ENCODE measurements at regions not wholly inside any gene's neighbourhood (a gene's known extent, or its start where the extent isn't known, plus 50 kb on each side); places are given as distances from the start of the nearest gene placed in this dataset.

DNA sequence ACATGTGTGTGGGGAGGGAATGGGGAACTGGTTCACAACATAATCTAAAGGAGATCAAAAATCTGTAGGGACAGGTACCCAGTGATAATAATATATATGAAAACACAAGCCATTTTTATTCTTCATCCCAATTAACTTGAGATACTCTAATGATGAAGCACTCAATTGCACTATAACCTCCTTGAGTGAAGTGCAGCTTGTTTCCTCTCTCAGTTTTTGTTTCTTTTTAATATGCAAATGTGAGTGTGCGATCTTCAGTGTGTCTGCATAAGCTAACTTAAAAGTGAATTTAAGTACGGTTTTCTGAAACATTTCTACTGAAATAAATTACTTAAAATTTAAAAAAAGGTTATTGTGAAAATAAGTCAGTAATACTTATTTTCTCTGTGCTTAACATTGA lies 623.5 kb downstream of the CDH11 start:
- no peaks in the 10 kb centered on the region for H3K36me3 ChIP-seq
- no peak for TF ChIP-seq Cebpa-rat (IDR thresholded peaks at IDR 0.05)
- no peak overlapping the region for H3K9ac ChIP-seq
- H3K4me2 ChIP-seq: no peak overlapping the region
- H3K27ac ChIP-seq: no peak overlapping the region
- H3K27me3 ChIP-seq: no peaks in the 10 kb centered on the region
- H3K9me3 ChIP-seq: no peaks in the 10 kb centered on the region
- H3K4me1 ChIP-seq: no peaks in the 10 kb centered on the region
- H4K20me1 ChIP-seq: no peaks in the 10 kb centered on the region
- no peak overlapping the region for H3K4me3 ChIP-seq

DNA sequence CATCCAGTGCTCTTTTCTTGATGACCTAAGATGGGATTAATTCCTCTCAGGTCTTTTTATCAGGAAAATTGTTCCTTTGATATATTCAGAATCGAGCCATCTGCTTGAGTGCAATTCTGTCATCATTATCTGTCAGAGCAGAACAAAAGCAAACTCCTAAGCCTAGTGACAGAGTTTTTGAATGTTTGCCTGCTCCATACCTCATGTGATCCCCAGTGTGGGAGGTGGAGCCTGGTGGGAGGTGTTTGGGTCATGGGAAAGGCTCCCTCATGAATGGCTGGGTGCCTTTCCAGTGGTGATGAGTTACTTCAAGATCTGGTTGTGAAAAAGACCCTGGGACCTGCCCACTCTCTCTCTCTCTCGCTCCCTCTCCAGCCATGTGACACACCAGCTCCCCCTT lies 628.2 kb downstream of the CDH11 start:
- Histone ChIP-seq H3K9ac (no peak overlapping the region), H3K27me3 (no peaks in the 10 kb centered on the region), H3K27ac (no peak overlapping the region), H3K4me1 (no peaks in the 10 kb centered on the region), H3K4me3 (no peak overlapping the region), H4K20me1 (no peaks in the 10 kb centered on the region), H3K36me3 (no peaks in the 10 kb centered on the region), H3K9me3 (no peaks in the 10 kb centered on the region), H3K4me2 (no peak overlapping the region)
- no peak for TF ChIP-seq Cebpa-rat (IDR thresholded peaks at IDR 0.05)

DNA sequence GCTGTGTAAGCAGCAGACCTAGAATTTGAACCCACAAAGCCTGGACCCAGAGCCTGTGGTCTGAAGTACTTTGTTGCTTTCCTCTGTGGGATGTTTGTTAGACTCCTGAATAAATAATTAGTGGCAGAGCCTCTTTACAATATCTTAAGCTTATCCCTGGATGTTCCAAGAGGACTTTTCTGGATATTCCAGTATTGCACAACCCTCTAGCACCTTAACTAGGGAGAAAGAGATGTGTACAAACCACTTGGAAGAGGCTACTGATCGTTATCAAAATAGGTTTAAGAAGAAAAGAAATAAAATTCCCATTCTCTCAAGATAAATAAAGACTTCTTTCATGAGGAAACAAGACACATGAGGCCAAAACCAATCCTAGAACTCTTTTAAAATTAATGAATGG lies 632.4 kb downstream of the CDH11 start:
- no peak overlapping the region for H3K4me3 ChIP-seq
- H3K4me1 ChIP-seq: no peaks in the 10 kb centered on the region
- no peaks in the 10 kb centered on the region for H3K36me3 ChIP-seq
- H3K4me2 ChIP-seq: no peak overlapping the region
- no peaks in the 10 kb centered on the region for H3K27me3 ChIP-seq
- H3K9me3 ChIP-seq: no peaks in the 10 kb centered on the region
- H4K20me1 ChIP-seq: no peaks in the 10 kb centered on the region
- no peak for TF ChIP-seq Cebpa-rat (IDR thresholded peaks at IDR 0.05)
- no peak overlapping the region for H3K27ac ChIP-seq
- no peak overlapping the region for H3K9ac ChIP-seq

DNA sequence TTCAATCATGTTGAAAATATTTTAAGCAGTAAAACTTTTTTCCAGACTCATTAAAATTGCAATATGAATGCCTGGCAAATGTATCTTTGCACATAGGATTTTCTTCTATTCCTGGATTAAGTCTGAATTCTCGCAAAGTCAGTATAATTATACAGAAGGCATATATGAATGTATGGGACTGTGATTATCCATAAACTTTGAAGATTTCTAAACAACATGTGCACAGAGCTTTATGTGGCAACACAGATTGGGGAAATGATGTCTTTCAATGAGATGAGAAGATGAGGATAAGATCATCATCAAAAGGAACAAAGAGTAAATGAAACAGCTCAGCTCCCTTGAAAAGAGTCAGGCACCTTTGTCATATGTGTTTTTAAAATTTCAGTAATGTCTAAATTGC lies 635.3 kb downstream of the CDH11 start:
- Histone ChIP-seq H3K27me3 (no peaks in the 10 kb centered on the region), H3K4me3 (no peak overlapping the region), H4K20me1 (no peaks in the 10 kb centered on the region), H3K4me1 (no peaks in the 10 kb centered on the region), H3K9ac (no peak overlapping the region), H3K27ac (no peak overlapping the region), H3K36me3 (no peaks in the 10 kb centered on the region), H3K9me3 (no peaks in the 10 kb centered on the region), H3K4me2 (no peak overlapping the region)
- no peak for TF ChIP-seq Cebpa-rat (IDR thresholded peaks at IDR 0.05)

DNA sequence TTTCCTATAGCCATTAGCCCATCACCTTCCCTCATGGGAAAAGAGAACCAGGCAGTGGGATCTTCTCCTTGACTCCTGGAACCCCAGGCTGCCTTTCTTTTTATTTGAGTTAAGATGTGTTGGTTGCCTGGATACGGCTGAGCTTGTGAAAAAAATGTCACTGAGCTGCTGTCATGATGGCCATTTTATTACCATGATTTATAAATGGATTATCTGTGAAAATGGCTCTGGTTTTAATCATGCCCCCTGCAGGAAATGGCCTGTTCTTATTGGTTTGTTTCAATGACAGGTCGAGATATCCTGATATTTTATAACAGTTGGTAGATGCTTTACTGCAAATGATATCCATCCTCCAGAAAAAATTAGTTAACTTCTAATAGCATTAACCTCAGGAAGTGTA lies 640.4 kb downstream of the CDH11 start:
- no peak for TF ChIP-seq Cebpa-rat (IDR thresholded peaks at IDR 0.05)

DNA sequence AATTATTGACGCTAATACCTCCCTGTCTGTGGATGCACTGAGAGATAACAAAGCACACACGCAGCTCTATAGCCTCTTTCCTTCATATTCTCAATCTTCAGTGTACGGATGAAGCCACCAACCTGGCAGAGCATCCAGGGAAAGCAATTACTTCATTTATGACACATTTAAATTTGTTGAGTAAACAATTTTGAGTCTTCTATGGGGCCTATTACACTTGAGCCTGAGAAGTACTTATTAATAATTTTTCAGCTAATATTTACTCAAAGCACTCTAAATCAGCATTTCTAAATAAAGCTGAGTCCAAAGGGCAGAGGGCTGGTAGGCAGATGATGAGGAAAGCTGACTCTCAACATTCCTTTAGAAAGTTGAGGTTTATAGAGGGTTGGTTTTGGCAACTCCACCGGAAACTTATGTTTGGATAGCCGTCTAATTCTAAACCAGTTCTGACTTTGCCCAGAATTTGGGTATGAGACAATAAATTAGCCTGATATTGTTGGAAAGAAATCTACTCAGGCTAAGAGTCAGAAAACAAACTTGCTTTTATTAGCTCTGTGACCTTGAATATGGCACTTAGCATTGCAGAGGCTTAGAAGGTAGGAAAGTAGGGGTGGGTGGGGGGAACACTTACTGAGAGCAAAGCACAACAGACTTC lies 643.5 kb downstream of the CDH11 start:
- Histone ChIP-seq H4K20me1 (no peaks in the 10 kb centered on the region), H3K27me3 (no peaks in the 10 kb centered on the region), H3K4me1 (no peaks in the 10 kb centered on the region), H3K9ac (no peak overlapping the region), H3K4me3 (no peak overlapping the region), H3K27ac (no peak overlapping the region), H3K4me2 (no peak overlapping the region), H3K9me3 (no peaks in the 10 kb centered on the region), H3K36me3 (no peaks in the 10 kb centered on the region)
- no peak for TF ChIP-seq Cebpa-rat (IDR thresholded peaks at IDR 0.05)

More for the DNA sequence above, 640.4 kb downstream of the CDH11 start:
- H3K4me2 ChIP-seq: no peak overlapping the region
- no peaks in the 10 kb centered on the region for H3K9me3 ChIP-seq
- H3K9ac ChIP-seq: no peak overlapping the region
- H4K20me1 ChIP-seq: no peaks in the 10 kb centered on the region
- no peak overlapping the region for H3K4me3 ChIP-seq
- H3K4me1 ChIP-seq: no peaks in the 10 kb centered on the region
- H3K36me3 ChIP-seq: no peaks in the 10 kb centered on the region
- H3K27me3 ChIP-seq: no peaks in the 10 kb centered on the region
- H3K27ac ChIP-seq: no peak overlapping the region

DNA sequence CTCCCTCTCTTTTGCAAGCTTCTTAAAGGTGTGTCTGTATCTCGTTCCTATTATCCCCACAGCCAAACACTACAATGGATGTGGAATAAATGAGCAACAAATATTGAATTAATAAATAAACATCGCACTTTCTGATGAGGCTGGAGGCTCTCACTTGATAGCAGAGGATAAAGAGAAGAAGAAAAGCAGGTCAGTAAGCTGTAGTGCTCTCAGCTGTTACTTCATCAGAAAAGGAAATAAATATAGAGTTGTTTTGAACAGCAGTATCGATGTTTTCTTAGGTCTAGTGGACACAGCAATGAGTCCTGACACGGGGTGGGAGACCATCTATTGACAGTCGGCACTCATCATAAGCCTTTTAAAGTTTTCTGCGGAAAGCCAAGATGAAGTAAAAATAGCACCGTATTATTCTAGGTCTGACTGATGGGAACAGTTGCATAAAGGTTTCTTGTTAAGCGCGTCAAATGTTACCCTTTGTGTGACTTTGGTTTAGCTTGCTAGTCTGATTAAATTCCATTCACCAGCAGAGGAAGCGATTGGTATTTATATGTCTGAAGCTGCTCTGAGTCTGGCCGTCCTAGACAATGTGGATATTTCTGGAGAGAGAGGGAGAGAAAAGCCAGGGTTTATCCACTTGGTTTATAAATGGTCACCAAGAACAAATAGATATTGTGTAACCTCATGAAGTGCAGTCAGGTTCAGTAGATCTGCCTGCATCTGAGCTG lies 646.1 kb downstream of the CDH11 start:
- H3K4me3 ChIP-seq: no peak overlapping the region
- H3K9me3 ChIP-seq: no peaks in the 10 kb centered on the region
- H3K36me3 ChIP-seq: no peaks in the 10 kb centered on the region
- H3K4me2 ChIP-seq: no peak overlapping the region
- H3K27ac ChIP-seq: no peak overlapping the region
- no peaks in the 10 kb centered on the region for H4K20me1 ChIP-seq
- no peaks in the 10 kb centered on the region for H3K27me3 ChIP-seq
- TF ChIP-seq Cebpa-rat (IDR thresholded peaks at IDR 0.05): no peak
- no peak overlapping the region for H3K9ac ChIP-seq
- H3K4me1 ChIP-seq: no peaks in the 10 kb centered on the region

DNA sequence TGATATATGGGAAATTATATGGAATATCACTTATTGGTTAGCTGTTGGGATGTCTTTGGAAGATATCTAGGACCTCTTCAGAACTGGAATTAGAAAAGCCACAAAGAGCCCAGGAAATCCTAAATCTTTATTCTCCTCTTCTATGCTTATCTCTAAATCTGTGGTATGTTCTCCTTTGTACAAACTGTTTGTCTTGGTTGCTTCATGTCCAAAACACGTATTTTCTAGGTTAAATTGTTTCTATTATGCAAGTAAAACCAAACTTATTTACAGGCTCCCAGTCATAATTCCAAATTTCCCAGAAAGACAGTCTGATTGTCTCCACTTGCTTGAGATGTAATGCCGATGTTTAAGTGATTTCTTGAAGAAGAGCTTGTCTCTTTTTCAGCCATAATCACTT lies 650.9 kb downstream of the CDH11 start:
- Histone ChIP-seq H3K27ac (no peak overlapping the region), H3K4me3 (no peak overlapping the region)
- no peak for TF ChIP-seq Cebpa-rat (IDR thresholded peaks at IDR 0.05)

DNA sequence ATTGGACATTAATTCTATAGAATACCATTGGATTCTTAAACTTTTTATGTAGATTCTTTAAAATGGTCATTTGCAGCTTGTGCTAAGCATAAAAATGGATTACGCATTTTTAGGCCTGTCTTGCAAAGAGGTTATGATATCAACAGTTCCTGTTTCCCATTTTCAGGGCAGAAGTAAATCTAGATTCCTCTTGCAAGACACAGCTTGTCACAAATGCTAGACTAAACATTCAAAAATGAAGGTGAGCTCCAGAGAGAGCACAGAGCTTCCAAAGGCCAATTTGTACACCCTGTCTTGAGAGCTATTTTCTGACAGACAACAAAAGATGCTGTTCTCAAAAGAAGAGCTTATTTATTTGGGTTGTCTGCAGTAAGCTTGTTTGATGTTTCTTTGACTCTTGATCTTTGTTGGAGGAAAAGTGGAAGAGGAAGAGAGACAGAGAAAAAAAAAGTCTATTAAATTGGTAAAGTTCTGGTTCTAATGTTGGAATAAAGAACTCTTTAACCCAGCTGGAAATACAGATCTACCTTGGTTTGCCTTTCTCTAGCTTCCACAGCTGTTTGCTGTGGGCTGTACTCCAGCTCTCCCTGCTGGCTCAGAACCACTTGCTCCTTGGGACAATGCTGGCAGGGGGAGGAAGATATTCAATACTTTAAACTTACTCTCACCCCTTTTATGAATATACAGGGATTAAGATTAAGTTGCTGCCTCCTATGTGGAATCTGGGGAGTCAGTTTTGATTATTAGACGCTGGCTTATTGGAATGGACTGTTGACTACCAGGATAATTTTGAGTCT lies 651.8 kb downstream of the CDH11 start:
- Histone ChIP-seq H3K36me3 (no peaks in the 10 kb centered on the region), H3K4me1 (no peaks in the 10 kb centered on the region), H3K27me3 (no peaks in the 10 kb centered on the region), H3K9me3 (no peaks in the 10 kb centered on the region), H4K20me1 (no peaks in the 10 kb centered on the region), H3K4me3 (no peak overlapping the region), H3K4me2 (no peak overlapping the region), H3K9ac (no peak overlapping the region), H3K27ac (no peak overlapping the region)
- no peak for TF ChIP-seq Cebpa-rat (IDR thresholded peaks at IDR 0.05)

More for the DNA sequence above, 650.9 kb downstream of the CDH11 start:
- H3K4me2 ChIP-seq: no peak overlapping the region
- H4K20me1 ChIP-seq: no peaks in the 10 kb centered on the region
- H3K9ac ChIP-seq: no peak overlapping the region
- H3K27me3 ChIP-seq: no peaks in the 10 kb centered on the region
- no peaks in the 10 kb centered on the region for H3K4me1 ChIP-seq
- H3K9me3 ChIP-seq: no peaks in the 10 kb centered on the region
- H3K36me3 ChIP-seq: no peaks in the 10 kb centered on the region

DNA sequence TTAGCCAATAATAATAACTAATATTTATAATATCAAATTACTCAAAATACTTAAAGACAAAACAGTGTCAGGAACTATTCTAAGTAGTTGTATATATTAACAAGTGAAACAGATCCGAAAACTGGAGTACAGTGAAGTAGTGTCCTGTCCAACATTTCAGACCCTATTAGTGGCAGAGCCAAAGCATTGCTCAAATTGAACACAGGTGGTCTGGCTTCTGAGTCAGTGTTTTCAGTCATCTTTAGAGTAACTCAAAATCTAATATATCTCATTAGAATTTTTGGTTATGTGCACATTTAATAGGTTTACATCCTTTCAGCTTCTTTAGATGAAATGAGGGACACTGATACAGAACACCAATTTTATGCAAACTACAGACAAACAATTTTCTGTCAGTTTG lies 652.5 kb downstream of the CDH11 start:
- Histone ChIP-seq H4K20me1 (no peaks in the 10 kb centered on the region), H3K27me3 (no peaks in the 10 kb centered on the region), H3K9me3 (no peaks in the 10 kb centered on the region), H3K9ac (no peak overlapping the region), H3K4me2 (no peak overlapping the region), H3K36me3 (no peaks in the 10 kb centered on the region), H3K4me1 (no peaks in the 10 kb centered on the region), H3K4me3 (no peak overlapping the region), H3K27ac (no peak overlapping the region)
- no peak for TF ChIP-seq Cebpa-rat (IDR thresholded peaks at IDR 0.05)

All from BLaER1 (cell line).